Tibial nerve (tissue), 3 donors: ENCODE measurements at regions not wholly inside any gene's neighbourhood (a gene's known extent, or its start where the extent isn't known, plus 50 kb on each side); places are given as distances from the start of the nearest gene placed in this dataset.

Source experiments
- POLR2A ChIP-seq, 2 donors: fragments of 450-650 bp; IDR thresholded peaks; one replicate each; pipeline ENCODE4 v1.6.1; 2017; ENCODE audit warnings: antibody characterized with exemption in 2 of 2, mild to moderate bottlenecking in 2 of 2, moderate library complexity in 2 of 2
- TF ChIP-seq, protein P1 (sequence below), 5 experiments: fragments of 200-600 bp in 3 of 5; fragments of 450-650 bp in 2 of 5; sonication (generic) in 3 of 5; IDR thresholded peaks; one replicate each; pipeline ENCODE4 v1.5.1; 2016 to 2019; ENCODE audit warnings: antibody characterized with exemption in 5 of 5, mild to moderate bottlenecking in 3 of 5, moderate library complexity in 2 of 5

DNA sequence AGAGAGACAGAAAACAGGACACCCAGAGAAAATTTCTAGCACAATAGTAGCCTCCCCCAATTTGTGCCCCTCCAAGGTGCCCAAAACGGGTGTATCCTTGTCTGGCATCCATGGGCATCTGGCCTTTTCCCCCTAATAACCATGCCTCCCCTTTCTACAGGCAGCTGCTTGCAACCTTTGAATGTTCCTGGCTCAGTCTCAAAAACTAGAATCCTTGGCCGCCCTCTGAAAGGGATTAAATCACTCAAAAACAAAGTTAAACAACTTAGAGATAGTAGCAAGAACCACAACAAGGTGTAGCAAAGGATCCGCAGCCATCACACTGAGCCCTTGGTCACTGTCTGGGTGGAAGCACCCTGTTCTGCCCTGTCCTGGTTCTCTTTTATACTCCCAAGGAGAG, 105.6 kb downstream of the MN1 start:
- no peak for TF ChIP-seq POLR2A (IDR thresholded peaks at IDR 0.05)
- TF ChIP-seq, protein P1, sequence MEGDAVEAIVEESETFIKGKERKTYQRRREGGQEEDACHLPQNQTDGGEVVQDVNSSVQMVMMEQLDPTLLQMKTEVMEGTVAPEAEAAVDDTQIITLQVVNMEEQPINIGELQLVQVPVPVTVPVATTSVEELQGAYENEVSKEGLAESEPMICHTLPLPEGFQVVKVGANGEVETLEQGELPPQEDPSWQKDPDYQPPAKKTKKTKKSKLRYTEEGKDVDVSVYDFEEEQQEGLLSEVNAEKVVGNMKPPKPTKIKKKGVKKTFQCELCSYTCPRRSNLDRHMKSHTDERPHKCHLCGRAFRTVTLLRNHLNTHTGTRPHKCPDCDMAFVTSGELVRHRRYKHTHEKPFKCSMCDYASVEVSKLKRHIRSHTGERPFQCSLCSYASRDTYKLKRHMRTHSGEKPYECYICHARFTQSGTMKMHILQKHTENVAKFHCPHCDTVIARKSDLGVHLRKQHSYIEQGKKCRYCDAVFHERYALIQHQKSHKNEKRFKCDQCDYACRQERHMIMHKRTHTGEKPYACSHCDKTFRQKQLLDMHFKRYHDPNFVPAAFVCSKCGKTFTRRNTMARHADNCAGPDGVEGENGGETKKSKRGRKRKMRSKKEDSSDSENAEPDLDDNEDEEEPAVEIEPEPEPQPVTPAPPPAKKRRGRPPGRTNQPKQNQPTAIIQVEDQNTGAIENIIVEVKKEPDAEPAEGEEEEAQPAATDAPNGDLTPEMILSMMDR (IDR thresholded peaks at IDR 0.05), result no peak
